GM21423 (cell line): ENCODE measurements at regions not wholly inside any gene's neighbourhood (a gene's known extent, or its start where the extent isn't known, plus 50 kb on each side); places are given as distances from the start of the nearest gene placed in this dataset.
"Not testable (repeated sequence)": the region's sequence is repeated elsewhere in the genome, so short reads cannot be mapped to it uniquely, and the experiment has no call there.

Source experiments
- ATAC-seq: cut with Tn5 transposase; IDR thresholded peaks from one replicate; pipeline ENCODE4 v1.9.1; 2021; ENCODE audit warnings: mild to moderate bottlenecking, moderate library complexity; ENCODE audit not compliant: unreplicated experiment

- ATAC-seq: not testable (repeated sequence)
Observed at GRCh38 chr9:7484014-7484413, 315.6 kb downstream of the DMAC1 start.

GRCh38 chr9:7481570-7481969, 318.0 kb downstream of the DMAC1 start:
- no peak for ATAC-seq

- ATAC-seq: no peak
Observed at GRCh38 chr9:7479300-7479699, 320.3 kb downstream of the DMAC1 start.

GRCh38 chr9:7478646-7479045, 320.9 kb downstream of the DMAC1 start:
- ATAC-seq: no peak

DNA sequence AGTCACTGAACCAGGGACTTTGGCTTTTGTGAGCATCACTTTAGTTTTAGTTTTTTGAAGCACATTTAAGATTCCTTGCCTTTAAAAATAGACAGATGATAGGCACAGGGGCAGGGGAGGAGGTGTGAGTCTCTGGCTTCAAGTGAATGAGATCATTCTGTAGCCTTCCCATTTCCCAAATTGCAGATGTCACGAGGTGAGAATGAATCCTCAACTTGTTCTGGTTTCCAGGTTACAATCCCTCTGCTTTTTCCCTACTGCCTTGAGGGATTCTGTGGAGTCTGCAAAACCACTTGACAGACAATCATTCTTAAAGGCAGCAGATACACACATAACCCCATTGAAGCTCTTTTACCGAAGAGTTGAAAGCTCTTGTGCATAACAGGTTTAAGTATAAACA, 332.4 kb downstream of the DMAC1 start:
- ATAC-seq: no peak

- no peak for ATAC-seq
Observed at GRCh38 chr9:7461791-7462190, 337.8 kb downstream of the DMAC1 start.

DNA sequence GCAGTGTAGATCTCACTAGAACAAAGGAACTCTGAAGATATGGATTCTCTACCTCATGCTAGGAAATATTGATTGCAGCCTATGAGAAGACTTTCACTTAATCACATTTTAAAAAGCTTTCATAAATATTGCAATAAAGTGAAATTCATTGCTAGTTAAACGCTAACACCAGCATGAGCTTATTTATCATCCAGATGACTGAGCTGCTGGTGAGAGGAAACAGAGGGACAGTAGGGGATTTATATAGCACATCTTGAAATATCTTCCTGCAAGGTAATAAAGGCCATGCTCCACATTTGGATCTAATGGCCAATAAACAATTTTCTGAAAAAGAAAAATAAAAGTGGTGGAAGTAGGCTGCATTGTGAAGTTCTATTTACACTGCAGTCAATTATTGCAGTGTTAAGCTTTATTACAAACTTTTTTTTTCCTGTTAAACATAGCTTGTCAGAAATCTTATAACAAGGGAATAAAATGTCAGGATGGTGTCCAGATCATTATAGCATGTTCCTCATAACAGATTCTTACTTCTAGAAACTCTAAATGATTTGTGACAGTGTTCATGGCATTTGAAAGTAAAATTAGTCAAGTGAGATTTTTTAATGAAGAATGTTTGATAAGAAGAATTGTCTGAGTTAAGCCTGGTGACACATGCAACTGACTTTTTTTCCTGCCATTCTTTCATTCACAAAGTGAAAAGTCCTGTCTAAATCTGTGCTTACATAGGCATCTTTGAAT, 342.6 kb downstream of the DMAC1 start:
- ATAC-seq: no peak

DNA sequence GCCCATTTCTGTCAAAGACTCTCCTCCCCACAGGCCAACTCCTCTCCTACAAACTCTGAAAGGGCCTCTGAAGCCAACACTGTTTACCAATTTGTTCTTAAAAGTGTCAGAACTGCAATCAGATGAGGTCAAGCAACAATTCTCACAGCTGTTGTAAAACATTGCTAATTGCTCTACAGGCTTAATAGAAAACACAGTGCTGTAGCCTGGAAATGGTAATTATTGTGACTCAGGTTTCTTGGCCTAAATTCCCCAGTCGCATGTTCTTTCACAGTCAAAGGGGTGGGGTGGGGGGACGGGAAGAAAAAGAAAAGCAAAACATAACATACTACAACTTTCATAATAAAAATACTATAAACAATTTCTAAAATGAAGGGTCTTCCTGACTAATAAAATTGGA, 343.2 kb downstream of the DMAC1 start:
- no peak for ATAC-seq

GRCh38 chr9:7454624-7455023, 345.0 kb downstream of the DMAC1 start:
- no peak for ATAC-seq

GRCh38 chr9:7452378-7452777, 347.2 kb downstream of the DMAC1 start:
- ATAC-seq: no peak

- ATAC-seq: no peak
Observed at GRCh38 chr9:7451062-7451461, 348.5 kb downstream of the DMAC1 start.

- ATAC-seq: no peak
Observed at GRCh38 chr9:7443541-7443940, 356.0 kb downstream of the DMAC1 start.

- no peak for ATAC-seq
Observed at GRCh38 chr9:7439355-7439995, 360.1 kb downstream of the DMAC1 start.

DNA sequence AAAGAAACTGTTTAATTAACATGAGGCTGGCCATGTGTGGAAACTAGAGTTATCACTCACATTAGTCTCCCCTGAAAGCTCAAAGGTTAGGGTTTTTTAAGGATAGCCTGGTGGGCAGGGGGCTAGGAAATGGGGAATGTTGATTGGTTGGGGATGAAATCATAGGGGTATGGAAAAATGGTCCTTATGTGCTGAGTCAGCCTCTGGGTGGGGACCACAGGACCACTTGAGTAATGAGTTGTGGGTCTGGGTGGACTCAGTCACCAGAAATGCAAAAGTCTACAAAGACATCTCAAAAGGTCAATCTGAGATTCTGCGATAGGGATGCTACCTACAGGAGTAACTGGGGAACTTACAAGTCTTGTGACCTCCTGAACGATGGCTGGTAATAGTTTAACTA, 362.8 kb downstream of the DMAC1 start:
- ATAC-seq: no peak

- no peak for ATAC-seq
Observed at GRCh38 chr9:7433508-7434292, 365.9 kb downstream of the DMAC1 start.

DNA sequence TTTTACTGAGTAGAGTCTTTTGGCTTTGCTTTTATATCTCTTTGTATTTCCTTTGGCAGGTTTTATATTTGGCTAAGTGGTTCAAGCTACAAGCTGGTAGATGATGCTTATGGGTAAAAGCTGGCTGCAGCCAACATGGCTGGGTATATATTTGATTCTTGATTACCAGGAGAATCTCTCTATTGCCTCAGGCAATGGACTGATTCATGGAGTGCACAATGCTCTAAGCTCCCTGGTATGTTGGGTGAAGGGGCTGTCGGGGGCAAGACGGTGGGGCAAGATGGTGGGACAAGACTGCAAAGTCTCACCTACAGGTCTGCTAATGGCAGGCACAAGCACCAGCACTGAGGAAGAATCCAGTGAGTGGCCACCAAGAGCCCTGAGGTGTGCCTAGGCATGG, 366.6 kb downstream of the DMAC1 start:
- no peak for ATAC-seq

- ATAC-seq: not testable (repeated sequence)
Observed at GRCh38 chr9:7417397-7417796, 382.2 kb downstream of the DMAC1 start.

DNA sequence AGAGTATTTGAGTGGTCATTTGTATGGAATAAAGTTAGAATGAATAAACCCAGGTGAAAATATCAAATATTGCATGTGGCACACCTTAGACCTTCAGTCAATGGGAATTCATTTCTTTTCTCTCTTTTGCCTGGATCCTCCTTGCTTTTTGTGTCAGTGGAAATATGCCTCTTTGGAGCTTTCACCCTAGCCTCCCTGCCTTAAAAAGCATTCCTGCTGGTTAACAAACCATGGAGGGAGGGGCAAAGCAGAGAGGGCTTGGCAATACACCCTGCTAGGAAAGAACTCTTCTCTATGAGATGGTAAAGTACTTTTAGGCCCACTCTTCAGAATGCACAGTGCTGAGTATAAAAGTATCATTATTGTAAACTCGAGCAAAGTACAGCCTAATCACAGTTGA, 383.7 kb downstream of the DMAC1 start:
- no peak for ATAC-seq

- no peak for ATAC-seq
Observed at GRCh38 chr9:7408845-7409244, 390.7 kb downstream of the DMAC1 start.

GRCh38 chr9:7407246-7407645, 392.3 kb downstream of the DMAC1 start:
- no peak for ATAC-seq

DNA sequence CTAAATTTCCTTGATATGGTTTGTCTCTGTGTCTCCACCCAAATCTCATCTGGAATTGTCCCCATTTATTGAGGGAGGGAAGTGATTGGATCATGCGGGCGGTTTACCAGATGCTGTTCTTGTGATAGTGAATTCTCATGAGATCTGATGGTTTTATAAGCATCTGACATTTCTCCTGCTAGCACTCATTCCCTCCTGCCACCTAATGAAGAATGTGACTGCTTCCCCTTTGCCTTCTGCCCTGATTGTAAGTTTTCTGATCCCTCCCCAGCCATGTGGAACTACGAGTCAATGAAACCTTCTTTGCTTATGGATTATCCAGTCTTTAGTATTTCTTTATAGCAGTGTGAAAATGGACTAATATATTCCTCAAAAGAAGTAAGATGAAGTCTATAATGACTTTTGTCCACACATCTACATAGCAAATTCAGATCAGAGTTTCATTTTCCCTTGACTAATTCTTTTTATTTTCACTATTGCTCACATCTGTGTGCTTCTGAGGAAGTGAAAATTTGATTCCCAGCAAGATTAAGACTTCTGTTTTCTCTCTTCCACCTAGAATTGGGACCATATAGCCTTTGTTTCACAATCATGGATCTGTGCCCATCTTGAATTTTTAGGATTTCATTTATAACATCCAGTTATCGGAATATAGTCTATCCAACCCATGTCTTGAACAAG, 393.5 kb downstream of the DMAC1 start:
- ATAC-seq: peak; percentile 79
